LNCaP clone FGC (cell line): ENCODE measurements at regions not wholly inside any gene's neighbourhood (a gene's known extent, or its start where the extent isn't known, plus 50 kb on each side); places are given as distances from the start of the nearest gene placed in this dataset.

ENCODE experiments used
- DNase-seq: peaks from one replicate; pipeline ENCODE4 v3.0.0-alpha.2; 2011; ENCODE audit warnings: low read depth
- H3K4me3 ChIP-seq: 2 replicates; pipeline ENCODE4 v1.5.1; 2011; ENCODE audit warnings: mild to moderate bottlenecking, low read depth, low read length, control low read depth
- TF ChIP-seq, protein P1 (sequence below): IDR thresholded peaks from 2 replicates; pipeline ENCODE4 v1.5.1; 2012; ENCODE audit warnings: mild to moderate bottlenecking; ENCODE audit not compliant: control insufficient read depth, insufficient read depth; ENCODE audit errors: extremely low read depth

- TF ChIP-seq, protein P1, sequence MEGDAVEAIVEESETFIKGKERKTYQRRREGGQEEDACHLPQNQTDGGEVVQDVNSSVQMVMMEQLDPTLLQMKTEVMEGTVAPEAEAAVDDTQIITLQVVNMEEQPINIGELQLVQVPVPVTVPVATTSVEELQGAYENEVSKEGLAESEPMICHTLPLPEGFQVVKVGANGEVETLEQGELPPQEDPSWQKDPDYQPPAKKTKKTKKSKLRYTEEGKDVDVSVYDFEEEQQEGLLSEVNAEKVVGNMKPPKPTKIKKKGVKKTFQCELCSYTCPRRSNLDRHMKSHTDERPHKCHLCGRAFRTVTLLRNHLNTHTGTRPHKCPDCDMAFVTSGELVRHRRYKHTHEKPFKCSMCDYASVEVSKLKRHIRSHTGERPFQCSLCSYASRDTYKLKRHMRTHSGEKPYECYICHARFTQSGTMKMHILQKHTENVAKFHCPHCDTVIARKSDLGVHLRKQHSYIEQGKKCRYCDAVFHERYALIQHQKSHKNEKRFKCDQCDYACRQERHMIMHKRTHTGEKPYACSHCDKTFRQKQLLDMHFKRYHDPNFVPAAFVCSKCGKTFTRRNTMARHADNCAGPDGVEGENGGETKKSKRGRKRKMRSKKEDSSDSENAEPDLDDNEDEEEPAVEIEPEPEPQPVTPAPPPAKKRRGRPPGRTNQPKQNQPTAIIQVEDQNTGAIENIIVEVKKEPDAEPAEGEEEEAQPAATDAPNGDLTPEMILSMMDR, result no peak
- no peak overlapping the region for H3K4me3 ChIP-seq
- DNase-seq, result no peak
Measured at GRCh38 chr14:31963587-31963986, 113.5 kb upstream of the ARHGAP5 start.

DNA sequence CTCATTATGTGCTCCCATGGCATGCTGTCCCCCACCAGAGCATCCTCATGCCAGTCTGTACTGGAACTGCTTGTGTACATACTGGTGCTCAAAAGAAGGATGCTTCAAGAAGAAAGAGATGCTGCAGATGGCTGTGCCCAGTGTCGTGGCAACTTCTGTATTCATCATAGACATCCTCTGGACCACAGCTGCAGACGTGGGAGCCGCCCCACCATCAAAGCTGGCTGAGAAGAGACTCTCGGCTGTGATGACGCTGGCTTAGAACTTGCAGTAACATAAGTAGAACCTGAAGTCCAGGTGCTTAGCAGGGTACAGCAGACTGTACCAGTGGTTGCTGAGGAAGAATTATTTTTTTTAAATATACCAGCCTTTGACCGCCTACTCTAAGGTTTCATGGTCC is 112.6 kb upstream of the ARHGAP5 start:
- H3K4me3 ChIP-seq, result no peak overlapping the region
- TF ChIP-seq, protein P1, result no peak
- no peak for DNase-seq

- H3K4me3 ChIP-seq, result no peak overlapping the region
- TF ChIP-seq, protein P1, result no peak
- no peak for DNase-seq
Measured at GRCh38 chr14:31965071-31965734, 111.9 kb upstream of the ARHGAP5 start.

- TF ChIP-seq, protein P1, result no peak
- H3K4me3 ChIP-seq, result no peak overlapping the region
- DNase-seq, result no peak
Measured at GRCh38 chr14:31965735-31966598, 111.1 kb upstream of the ARHGAP5 start.

GRCh38 chr14:31966896-31967668 is 110.0 kb upstream of the ARHGAP5 start:
- no peak overlapping the region for H3K4me3 ChIP-seq
- DNase-seq, result peak; percentile 35
- TF ChIP-seq, protein P1, result no peak

- no peak for DNase-seq
- TF ChIP-seq, protein P1, result no peak
- H3K4me3 ChIP-seq, result no peak overlapping the region
Measured at GRCh38 chr14:31967669-31967975, 109.5 kb upstream of the ARHGAP5 start.
